Activated CD8-positive, alpha-beta memory T cell treated with anti-CD3 and anti-CD28 coated beads, Interleukin-2, amount 10 ng/mL, durations not matched to agents 7 days and 5 days (primary cell): ENCODE measurements at regions not wholly inside any gene's neighbourhood (a gene's known extent, or its start where the extent isn't known, plus 50 kb on each side); places are given as distances from the start of the nearest gene placed in this dataset.

Experiments
- ATAC-seq: fragments of 150-1000 bp; cut with Tn5 transposase; one replicate; pipeline ENCODE4 v1.10.0; 2021; ENCODE audit warnings: moderate library complexity
- CTCF ChIA-PET: fragments of 350-600 bp; sonication (Branson Sonifier 250); formaldehyde crosslinking; loops from one replicate; lab custom pipeline; 2021; ENCODE audit warnings: antibody characterized with exemption; lab: Charles Lee
- DNase-seq: peaks from one replicate; pipeline ENCODE4 v3.0.0-alpha.2; 2020
- H3K27ac Mint-ChIP-seq: one replicate; pipeline ENCODE4 v1.8.0; 2021; ENCODE audit warnings: mild to moderate bottlenecking, mixed read lengths
- H3K27me3 Mint-ChIP-seq: one replicate; pipeline ENCODE4 v1.8.0; 2021; ENCODE audit warnings: mixed read lengths
- H3K36me3 Mint-ChIP-seq: one replicate; pipeline ENCODE4 v1.8.0; 2021; ENCODE audit warnings: mild to moderate bottlenecking, mixed read lengths
- H3K4me1 Mint-ChIP-seq: one replicate; pipeline ENCODE4 v1.8.0; 2021; ENCODE audit warnings: mixed read lengths
- H3K4me3 Mint-ChIP-seq: one replicate; pipeline ENCODE4 v1.8.0; 2021; ENCODE audit warnings: mild to moderate bottlenecking, moderate library complexity, mixed read lengths
- H3K9me3 Mint-ChIP-seq: one replicate; pipeline ENCODE4 v1.8.0; 2022; ENCODE audit warnings: low read depth, mixed read lengths

- Mint-ChIP-seq H3K4me3 (no peak overlapping the region), H3K36me3 (no peaks in the 10 kb centered on the region), H3K27me3 (no peaks in the 10 kb centered on the region), H3K27ac (no peak overlapping the region), H3K9me3 (no peaks in the 10 kb centered on the region), H3K4me1 (no peaks in the 10 kb centered on the region)
- DNase-seq (no peak), ATAC-seq (no peak)
- CTCF ChIA-PET: no interaction called here
These were observed 230.4 kb downstream of the OMA1 start for GRCh38 chr1:58316141-58316540.

GRCh38 chr1:58312971-58313563, 233.5 kb downstream of the OMA1 start:
- ATAC-seq (no peak), DNase-seq (no peak)
- no peaks in the 10 kb centered on the region for H3K27me3 Mint-ChIP-seq
- H3K36me3 Mint-ChIP-seq: no peaks in the 10 kb centered on the region
- H3K9me3 Mint-ChIP-seq: no peaks in the 10 kb centered on the region
- no peak overlapping the region for H3K4me3 Mint-ChIP-seq
- CTCF ChIA-PET: no interaction called here
- no peak overlapping the region for H3K27ac Mint-ChIP-seq
- no peaks in the 10 kb centered on the region for H3K4me1 Mint-ChIP-seq

GRCh38 chr1:58312461-58312860, 234.1 kb downstream of the OMA1 start:
- DNase-seq (no peak), ATAC-seq (no peak)
- Mint-ChIP-seq H3K4me3 (no peak overlapping the region), H3K27me3 (no peaks in the 10 kb centered on the region), H3K27ac (no peak overlapping the region), H3K4me1 (no peaks in the 10 kb centered on the region), H3K36me3 (no peaks in the 10 kb centered on the region), H3K9me3 (no peaks in the 10 kb centered on the region)
- CTCF ChIA-PET: no interaction called here

GRCh38 chr1:58310881-58311280, 235.6 kb downstream of the OMA1 start:
- no peak overlapping the region for H3K4me3 Mint-ChIP-seq
- no peaks in the 10 kb centered on the region for H3K36me3 Mint-ChIP-seq
- no peak for DNase-seq
- no peak overlapping the region for H3K27ac Mint-ChIP-seq
- no peak for ATAC-seq
- H3K27me3 Mint-ChIP-seq: no peaks in the 10 kb centered on the region
- CTCF ChIA-PET: interaction anchor here (0.5 kb wide), 1 partner anchor 623 kb away, joined by 4 read pairs; no protein-coding TSS in a partner anchor
- H3K9me3 Mint-ChIP-seq: no peaks in the 10 kb centered on the region
- H3K4me1 Mint-ChIP-seq: no peaks in the 10 kb centered on the region

- H3K27me3 Mint-ChIP-seq: no peaks in the 10 kb centered on the region
- CTCF ChIA-PET: interaction anchor here (0.5 kb wide), 1 partner anchor 623 kb away, joined by 4 read pairs; no protein-coding TSS in a partner anchor
These were observed 236.1 kb downstream of the OMA1 start for GRCh38 chr1:58310469-58310868.

GRCh38 chr1:58308206-58308605, 238.3 kb downstream of the OMA1 start:
- Mint-ChIP-seq H3K4me3 (no peak overlapping the region), H3K9me3 (no peaks in the 10 kb centered on the region), H3K36me3 (no peaks in the 10 kb centered on the region), H3K27ac (no peak overlapping the region), H3K27me3 (peaks cover 3% of the 10 kb centered on the region), H3K4me1 (no peaks in the 10 kb centered on the region)
- DNase-seq (no peak), ATAC-seq (no peak)
- CTCF ChIA-PET: no interaction called here

More at GRCh38 chr1:58310469-58310868, 236.1 kb downstream of the OMA1 start:
- no peak overlapping the region for H3K4me3 Mint-ChIP-seq
- DNase-seq (no peak), ATAC-seq (no peak)
- no peaks in the 10 kb centered on the region for H3K9me3 Mint-ChIP-seq
- no peak overlapping the region for H3K27ac Mint-ChIP-seq
- H3K36me3 Mint-ChIP-seq: no peaks in the 10 kb centered on the region
- no peaks in the 10 kb centered on the region for H3K4me1 Mint-ChIP-seq

- Mint-ChIP-seq H3K9me3 (no peaks in the 10 kb centered on the region), H3K4me3 (no peak overlapping the region), H3K27ac (no peak overlapping the region), H3K36me3 (no peaks in the 10 kb centered on the region), H3K27me3 (peaks cover 3% of the 10 kb centered on the region), H3K4me1 (no peaks in the 10 kb centered on the region)
- CTCF ChIA-PET: no interaction called here
- DNase-seq: no peak
- ATAC-seq: no peak
These were observed 239.1 kb downstream of the OMA1 start for GRCh38 chr1:58307431-58307830.

GRCh38 chr1:58305622-58306021, 240.9 kb downstream of the OMA1 start:
- H3K4me1 Mint-ChIP-seq: no peaks in the 10 kb centered on the region
- H3K27ac Mint-ChIP-seq: no peak overlapping the region
- H3K27me3 Mint-ChIP-seq: peaks cover 3% of the 10 kb centered on the region
- CTCF ChIA-PET: no interaction called here
- ATAC-seq: no peak
- H3K4me3 Mint-ChIP-seq: no peak overlapping the region
- DNase-seq: no peak
- no peaks in the 10 kb centered on the region for H3K36me3 Mint-ChIP-seq
- no peaks in the 10 kb centered on the region for H3K9me3 Mint-ChIP-seq

GRCh38 chr1:58304346-58304975, 242.1 kb downstream of the OMA1 start:
- no peak for ATAC-seq
- H3K4me3 Mint-ChIP-seq: no peak overlapping the region
- CTCF ChIA-PET: no interaction called here

GRCh38 chr1:58303841-58304240, 242.7 kb downstream of the OMA1 start:
- DNase-seq (no peak), ATAC-seq (no peak)
- Mint-ChIP-seq H3K9me3 (no peaks in the 10 kb centered on the region), H3K27ac (no peak overlapping the region), H3K36me3 (no peaks in the 10 kb centered on the region), H3K27me3 (peaks cover 3% of the 10 kb centered on the region), H3K4me3 (no peak overlapping the region), H3K4me1 (no peaks in the 10 kb centered on the region)
- CTCF ChIA-PET: no interaction called here

More at GRCh38 chr1:58304346-58304975, 242.1 kb downstream of the OMA1 start:
- no peaks in the 10 kb centered on the region for H3K9me3 Mint-ChIP-seq
- no peaks in the 10 kb centered on the region for H3K4me1 Mint-ChIP-seq
- H3K36me3 Mint-ChIP-seq: no peaks in the 10 kb centered on the region
- H3K27ac Mint-ChIP-seq: no peak overlapping the region
- DNase-seq: no peak
- H3K27me3 Mint-ChIP-seq: peaks cover 3% of the 10 kb centered on the region

GRCh38 chr1:58293388-58293787, 253.1 kb downstream of the OMA1 start:
- Mint-ChIP-seq H3K27ac (no peak overlapping the region), H3K9me3 (no peaks in the 10 kb centered on the region), H3K27me3 (no peaks in the 10 kb centered on the region), H3K4me1 (no peaks in the 10 kb centered on the region), H3K36me3 (no peaks in the 10 kb centered on the region), H3K4me3 (no peak overlapping the region)
- DNase-seq (no peak), ATAC-seq (no peak)
- CTCF ChIA-PET: no interaction called here

GRCh38 chr1:58290685-58291372, 255.7 kb downstream of the OMA1 start:
- Mint-ChIP-seq H3K4me1 (no peaks in the 10 kb centered on the region), H3K4me3 (no peak overlapping the region), H3K9me3 (no peaks in the 10 kb centered on the region), H3K36me3 (no peaks in the 10 kb centered on the region), H3K27ac (no peak overlapping the region), H3K27me3 (no peaks in the 10 kb centered on the region)
- DNase-seq (no peak), ATAC-seq (no peak)
- CTCF ChIA-PET: interaction anchor here (1.5 kb wide), 1 partner anchor 11 kb away, joined by 4 read pairs; no protein-coding TSS in a partner anchor

- CTCF ChIA-PET: no interaction called here
- no peak overlapping the region for H3K4me3 Mint-ChIP-seq
- ATAC-seq (no peak), DNase-seq (no peak)
- no peaks in the 10 kb centered on the region for H3K27me3 Mint-ChIP-seq
- H3K9me3 Mint-ChIP-seq: no peaks in the 10 kb centered on the region
- H3K36me3 Mint-ChIP-seq: no peaks in the 10 kb centered on the region
- no peak overlapping the region for H3K27ac Mint-ChIP-seq
- no peaks in the 10 kb centered on the region for H3K4me1 Mint-ChIP-seq
These were observed 257.8 kb downstream of the OMA1 start for GRCh38 chr1:58288624-58289142.
